ENCODE measurements at regions not wholly inside any gene's neighbourhood (a gene's known extent, or its start where the extent isn't known, plus 50 kb on each side); places are given as distances from the start of the nearest gene placed in this dataset.
"Not testable (repeated sequence)": the region's sequence is repeated elsewhere in the genome, so short reads cannot be mapped to it uniquely, and the experiment has no call there.

GRCh38 chr9:29435368-29435767 lies 1862.1 kb upstream of the C9orf72 start:
- H3K9me3 ChIP-seq (replicated peaks): peaks cover 16% of the 10 kb centered on the region
- intact Hi-C loops (cut with micrococcal nuclease): no loop called here
- DNase-seq: no peak
- no peak overlapping the region for H3K27ac ChIP-seq (replicated peaks)
- no peaks in the 10 kb centered on the region for H3K27me3 ChIP-seq (ENCODE audit: low read depth)
- no peak overlapping the region for H3K4me3 ChIP-seq
- H3K4me1 ChIP-seq: no peaks in the 10 kb centered on the region
- no peak for TF ChIP-seq CTCF (IDR thresholded peaks at IDR 0.05; ENCODE audit: borderline replicate concordance)
- no peaks in the 10 kb centered on the region for H3K36me3 ChIP-seq

- H3K4me1 ChIP-seq: no peaks in the 10 kb centered on the region
- H3K36me3 ChIP-seq: no peaks in the 10 kb centered on the region
- no peak for TF ChIP-seq CTCF (IDR thresholded peaks at IDR 0.05; ENCODE audit: borderline replicate concordance)
- peaks cover 8% of the 10 kb centered on the region for H3K9me3 ChIP-seq (replicated peaks)
- intact Hi-C loops (cut with micrococcal nuclease): no loop called here
- no peak overlapping the region for H3K4me3 ChIP-seq
- H3K27ac ChIP-seq (replicated peaks): no peak overlapping the region
- H3K27me3 ChIP-seq (ENCODE audit: low read depth): no peaks in the 10 kb centered on the region
- DNase-seq: no peak
Observed at GRCh38 chr9:29437526-29437925, 1864.2 kb upstream of the C9orf72 start.

- Histone ChIP-seq H3K36me3 (no peaks in the 10 kb centered on the region), H3K27me3 (ENCODE audit: low read depth) (no peaks in the 10 kb centered on the region), H3K27ac (replicated peaks) (no peak overlapping the region), H3K9me3 (replicated peaks) (peaks cover 11% of the 10 kb centered on the region), H3K4me3 (no peak overlapping the region), H3K4me1 (no peaks in the 10 kb centered on the region)
- intact Hi-C loops (cut with micrococcal nuclease): no loop called here
- no peak for TF ChIP-seq CTCF (IDR thresholded peaks at IDR 0.05; ENCODE audit: borderline replicate concordance)
- DNase-seq: no peak
Observed at GRCh38 chr9:29439961-29440360, 1866.7 kb upstream of the C9orf72 start.

GRCh38 chr9:29440449-29440848 lies 1867.2 kb upstream of the C9orf72 start:
- no peak overlapping the region for H3K27ac ChIP-seq (replicated peaks)
- H3K36me3 ChIP-seq: no peaks in the 10 kb centered on the region
- H3K4me1 ChIP-seq: no peaks in the 10 kb centered on the region
- peaks cover 11% of the 10 kb centered on the region for H3K9me3 ChIP-seq (replicated peaks)
- H3K4me3 ChIP-seq: no peak overlapping the region
- TF ChIP-seq CTCF (IDR thresholded peaks at IDR 0.05; ENCODE audit: borderline replicate concordance): no peak
- intact Hi-C loops (cut with micrococcal nuclease): no loop called here
- no peak for DNase-seq
- no peaks in the 10 kb centered on the region for H3K27me3 ChIP-seq (ENCODE audit: low read depth)

- TF ChIP-seq CTCF (IDR thresholded peaks at IDR 0.05; ENCODE audit: borderline replicate concordance): no peak
- Histone ChIP-seq H3K27ac (replicated peaks) (no peak overlapping the region), H3K27me3 (ENCODE audit: low read depth) (no peaks in the 10 kb centered on the region), H3K4me1 (no peaks in the 10 kb centered on the region), H3K9me3 (replicated peaks) (peaks cover 17% of the 10 kb centered on the region), H3K4me3 (no peak overlapping the region), H3K36me3 (no peaks in the 10 kb centered on the region)
- intact Hi-C loops (cut with micrococcal nuclease): no loop called here
- DNase-seq: no peak
Observed at GRCh38 chr9:29445751-29446150, 1872.5 kb upstream of the C9orf72 start.

GRCh38 chr9:29449306-29449705 lies 1876.0 kb upstream of the C9orf72 start:
- peaks cover 23% of the 10 kb centered on the region for H3K9me3 ChIP-seq (replicated peaks)
- H3K36me3 ChIP-seq: no peaks in the 10 kb centered on the region
- no peaks in the 10 kb centered on the region for H3K4me1 ChIP-seq
- TF ChIP-seq CTCF (IDR thresholded peaks at IDR 0.05; ENCODE audit: borderline replicate concordance): no peak
- intact Hi-C loops (cut with micrococcal nuclease): no loop called here
- no peak for DNase-seq
- no peak overlapping the region for H3K4me3 ChIP-seq
- no peaks in the 10 kb centered on the region for H3K27me3 ChIP-seq (ENCODE audit: low read depth)
- no peak overlapping the region for H3K27ac ChIP-seq (replicated peaks)

GRCh38 chr9:29450343-29450875 lies 1877.1 kb upstream of the C9orf72 start:
- H3K4me1 ChIP-seq; H3K27me3 ChIP-seq (ENCODE audit: low read depth); H3K4me3 ChIP-seq; DNase-seq; intact Hi-C loops (cut with micrococcal nuclease); H3K36me3 ChIP-seq; H3K27ac ChIP-seq (replicated peaks): not testable (repeated sequence)
- peaks cover 27% of the 10 kb centered on the region for H3K9me3 ChIP-seq (replicated peaks)

Data from left ventricle myocardium inferior (tissue), 1 donor.